Kidney tubule cell (primary cell): ENCODE measurements at regions not wholly inside any gene's neighbourhood (a gene's known extent, or its start where the extent isn't known, plus 50 kb on each side); places are given as distances from the start of the nearest gene placed in this dataset.
"Not testable (repeated sequence)": the region's sequence is repeated elsewhere in the genome, so short reads cannot be mapped to it uniquely, and the experiment has no call there.

Source experiments
- DNase-seq: peaks from one replicate; pipeline ENCODE4 v3.0.0-alpha.2; 2018; ENCODE audit warnings: low spot score

DNA sequence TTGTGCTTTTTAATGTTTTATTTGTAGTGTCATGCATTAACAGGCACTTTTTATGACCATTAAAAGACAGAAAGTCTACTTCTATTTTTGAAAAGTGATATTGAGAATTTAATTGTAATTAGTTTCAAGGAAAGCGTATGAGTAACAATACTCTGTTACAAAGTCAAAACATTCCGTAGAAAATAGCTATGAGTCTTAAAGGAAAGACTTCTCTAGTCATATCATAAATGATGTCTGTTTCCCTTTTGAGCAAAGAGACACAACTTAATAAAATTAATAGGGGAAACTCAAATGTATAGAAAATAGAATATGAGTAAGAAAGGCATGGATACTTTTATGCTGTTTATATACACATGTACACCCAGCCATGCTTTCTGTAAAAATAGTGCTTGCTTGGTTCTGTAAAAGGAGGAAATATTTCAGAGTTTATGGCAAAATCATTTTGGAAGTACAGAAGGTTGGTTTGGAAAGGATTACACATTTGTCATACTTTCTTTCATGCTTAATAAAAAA lies 107.8 kb upstream of the AHI1 start:
- no peak for DNase-seq

- DNase-seq: peak; percentile 7
These were observed 108.9 kb upstream of the AHI1 start for GRCh38 chr6:135606392-135606791.

- DNase-seq: no peak
These were observed 110.5 kb upstream of the AHI1 start for GRCh38 chr6:135608031-135608430.

DNA sequence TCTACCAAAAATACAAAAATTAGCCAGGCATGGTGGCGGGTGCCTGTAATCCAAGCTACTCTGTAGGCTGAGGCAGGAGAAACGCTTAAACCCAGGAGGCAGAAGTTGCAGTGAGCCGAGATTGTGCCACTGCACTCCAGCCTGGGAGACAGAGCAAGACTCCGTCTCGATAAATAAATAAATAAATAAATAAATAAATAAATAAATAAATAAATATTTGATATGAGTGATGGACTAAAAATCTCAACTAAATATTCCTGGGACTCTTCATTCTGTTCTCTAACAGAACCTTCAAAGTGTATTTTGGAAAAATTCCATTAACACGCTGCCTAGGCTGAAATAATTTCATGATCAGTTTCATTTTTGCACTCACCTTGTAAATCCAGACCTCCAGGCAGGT lies 112.7 kb upstream of the AHI1 start:
- not testable (repeated sequence) for DNase-seq

DNA sequence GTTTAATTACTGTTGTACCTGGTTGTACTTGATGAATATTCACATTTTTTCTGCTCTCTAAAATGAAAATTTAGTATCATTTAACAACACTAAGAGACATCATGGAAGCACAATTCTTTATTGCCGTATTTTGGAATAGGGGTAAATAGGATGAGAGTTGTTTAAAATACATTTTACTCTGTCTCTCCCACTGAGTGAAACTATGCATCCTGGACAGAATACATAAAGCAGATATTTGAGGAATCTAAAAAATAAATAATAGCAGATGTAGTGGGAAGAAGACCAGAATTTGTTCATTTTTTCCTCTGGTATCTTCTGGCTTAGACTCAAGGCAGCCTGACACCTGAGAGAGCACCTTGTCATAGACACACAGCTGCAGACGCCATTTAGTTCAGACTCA lies 119.1 kb upstream of the AHI1 start:
- no peak for DNase-seq

GRCh38 chr6:135617222-135617621 lies 119.7 kb upstream of the AHI1 start:
- no peak for DNase-seq

GRCh38 chr6:135622081-135622480 lies 124.5 kb upstream of the AHI1 start:
- DNase-seq: no peak

GRCh38 chr6:135623979-135624378 lies 126.4 kb upstream of the AHI1 start:
- no peak for DNase-seq

- no peak for DNase-seq
These were observed 127.1 kb upstream of the AHI1 start for GRCh38 chr6:135624402-135625295.

DNA sequence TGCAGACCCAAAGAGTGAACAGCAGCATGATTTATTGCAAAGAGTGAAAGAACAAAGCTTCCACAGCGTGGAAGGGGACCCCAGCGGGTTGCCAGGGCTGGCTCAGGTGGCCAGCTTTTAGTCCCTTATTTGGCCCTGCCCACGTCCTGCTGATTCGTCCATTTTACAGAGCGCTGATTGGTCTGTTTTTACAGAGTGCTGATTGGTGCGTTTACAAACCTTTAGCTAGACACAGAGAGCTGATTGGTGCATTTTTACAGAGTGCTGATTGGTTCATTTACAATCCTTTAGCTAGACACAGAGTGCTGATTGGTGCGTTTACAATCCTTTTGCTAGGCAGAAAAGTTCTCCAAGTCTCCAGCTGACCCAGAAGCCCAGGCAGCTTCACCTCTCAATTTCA lies 128.5 kb upstream of the AHI1 start:
- DNase-seq: not testable (repeated sequence)

- DNase-seq: peak; percentile 71
These were observed 129.7 kb upstream of the AHI1 start for GRCh38 chr6:135627092-135627715.

DNA sequence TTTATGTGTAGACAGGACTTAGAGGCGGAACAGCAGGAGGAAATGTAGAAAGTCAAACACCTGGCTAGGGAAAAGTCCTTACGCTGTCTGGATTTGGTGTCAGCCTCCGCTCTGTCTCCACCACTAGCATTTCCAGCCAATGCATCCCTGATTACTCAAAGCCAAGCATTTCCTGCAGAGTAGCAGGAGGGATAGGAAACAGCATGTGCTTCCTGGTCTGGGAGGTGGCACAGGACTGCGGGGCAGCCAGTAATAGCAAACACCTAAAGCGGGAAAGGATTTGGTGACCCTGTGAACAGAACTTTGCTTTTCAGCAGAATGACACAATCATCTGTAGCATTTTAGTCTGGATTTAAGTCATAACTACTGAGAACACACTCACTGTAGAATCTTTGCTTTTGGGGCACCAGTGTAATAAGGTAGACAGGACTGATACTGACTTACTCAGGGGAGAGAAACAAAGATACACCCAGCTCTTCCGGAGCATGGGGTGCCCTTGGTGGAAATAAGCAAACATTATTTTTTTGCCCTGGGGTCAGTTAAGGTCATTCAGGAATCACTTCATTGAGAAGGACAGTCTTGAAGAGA lies 133.3 kb upstream of the AHI1 start:
- peak; percentile 51 for DNase-seq

DNA sequence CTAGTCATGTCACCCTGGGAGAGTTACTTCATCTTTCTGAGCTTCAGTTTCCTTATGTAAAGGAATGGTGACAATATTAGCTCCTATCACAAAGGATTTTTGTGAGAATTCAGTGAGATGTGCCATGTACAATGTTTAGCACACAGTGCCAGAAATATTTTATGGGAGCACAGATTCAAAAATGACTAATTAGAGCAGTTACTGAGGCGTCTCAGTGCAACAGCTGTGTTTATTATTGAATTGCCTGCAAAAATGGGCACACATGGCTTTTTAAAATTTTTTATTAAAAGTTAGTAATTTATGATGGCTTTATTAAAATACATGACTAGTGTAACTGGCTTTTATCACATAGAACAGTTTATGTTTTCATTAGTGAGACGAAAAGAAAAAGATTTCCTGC lies 134.3 kb upstream of the AHI1 start:
- DNase-seq: no peak

DNA sequence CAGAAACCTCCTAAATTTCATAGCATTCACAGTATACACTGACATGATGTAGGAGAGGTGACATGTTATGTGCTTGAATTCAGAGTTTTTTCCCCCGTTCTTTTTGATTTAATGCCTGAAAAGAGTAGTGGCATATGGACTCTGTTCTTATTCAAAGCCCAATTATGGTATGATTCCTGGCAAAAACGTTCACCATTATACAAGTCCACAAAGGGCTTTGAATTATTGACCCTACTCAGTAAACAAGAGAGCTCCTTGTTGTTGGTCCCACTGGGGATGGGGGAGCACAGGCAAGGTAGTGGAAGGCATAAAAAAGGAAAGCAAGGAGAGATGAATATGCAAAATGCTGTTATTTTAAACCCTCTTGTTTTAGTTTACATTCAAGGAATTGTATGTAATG lies 136.0 kb upstream of the AHI1 start:
- DNase-seq: no peak

GRCh38 chr6:135637701-135638100 lies 140.2 kb upstream of the AHI1 start:
- no peak for DNase-seq

GRCh38 chr6:135638108-135638507 lies 140.6 kb upstream of the AHI1 start:
- no peak for DNase-seq

- no peak for DNase-seq
These were observed 142.5 kb upstream of the AHI1 start for GRCh38 chr6:135640048-135640447.

- DNase-seq: no peak
These were observed 143.0 kb upstream of the AHI1 start for GRCh38 chr6:135640449-135641111.

- DNase-seq: no peak
These were observed 145.4 kb upstream of the AHI1 start for GRCh38 chr6:135642912-135643311.

GRCh38 chr6:135644394-135644793 lies 146.9 kb upstream of the AHI1 start:
- no peak for DNase-seq

DNA sequence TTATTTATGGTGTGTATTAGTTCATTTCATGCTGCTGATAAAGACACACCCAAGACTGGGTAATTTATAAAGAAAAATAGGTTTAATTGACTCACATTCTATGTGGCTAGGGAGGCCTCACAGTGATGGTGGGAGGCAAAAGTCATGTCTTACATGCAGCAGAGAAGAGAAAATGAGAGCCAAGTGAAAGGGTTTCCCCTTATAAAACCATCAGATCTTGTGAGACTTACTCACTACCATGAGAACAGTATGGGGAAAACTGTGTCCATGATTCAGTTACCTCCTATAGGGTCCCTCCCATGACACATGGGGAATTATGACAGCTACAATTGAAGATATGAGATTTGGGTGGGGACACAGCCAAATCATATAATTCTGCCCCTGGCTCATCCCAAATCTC lies 150.0 kb upstream of the AHI1 start:
- no peak for DNase-seq

DNA sequence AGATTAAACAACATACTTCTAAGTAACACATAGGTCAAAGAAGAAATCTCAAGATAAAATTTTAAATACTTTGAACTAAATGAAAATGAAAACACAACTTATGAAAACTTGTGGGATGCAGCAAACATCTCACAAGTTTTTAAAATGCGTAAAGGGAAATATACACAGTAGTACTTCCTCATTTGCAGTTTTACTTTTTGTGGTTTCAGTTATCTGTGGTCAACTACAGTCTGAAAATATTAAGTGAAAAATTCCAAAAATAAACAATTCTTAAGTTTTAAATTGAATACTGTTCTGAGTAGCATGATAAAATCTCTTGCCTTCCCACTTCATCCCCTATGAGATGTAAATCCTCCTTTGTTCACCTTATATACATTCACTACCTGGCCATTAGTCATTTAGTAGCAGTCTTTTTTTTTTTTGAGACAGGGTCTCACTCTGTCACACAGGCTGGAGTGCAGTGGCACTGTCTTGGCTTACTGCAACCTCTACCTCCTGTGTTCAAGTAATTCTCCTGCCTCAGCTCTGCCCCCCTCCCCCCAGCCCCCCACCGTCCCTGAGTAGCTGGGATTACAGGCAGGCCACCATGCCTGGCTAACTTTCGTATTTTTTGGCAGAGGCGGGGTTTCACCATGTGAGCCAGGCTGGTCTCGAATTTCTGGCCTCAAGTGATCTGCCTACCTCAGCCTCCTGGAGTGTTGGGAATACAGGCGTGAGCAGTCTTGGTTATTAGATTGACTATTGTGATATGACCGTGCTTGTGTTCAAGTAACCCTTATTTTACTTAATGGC lies 154.6 kb upstream of the AHI1 start:
- no peak for DNase-seq
